Calu3 (cell line): ENCODE measurements at regions not wholly inside any gene's neighbourhood (a gene's known extent, or its start where the extent isn't known, plus 50 kb on each side); places are given as distances from the start of the nearest gene placed in this dataset.

Experiments used
- BruUV-seq: library from RNA; stranded (reverse); fragments of 400-500 nt; replicated peaks from 2 replicates; lab custom pipeline; 2021; lab: Mats Ljungman, UMichigan
- CTCF ChIA-PET: fragments of 300-600 bp; sonication (Branson Sonifier 250); formaldehyde crosslinking; loops from one replicate; lab custom pipeline; 2022; ENCODE audit warnings: antibody characterized with exemption; lab: Charles Lee
- DNase-seq: peaks from one replicate; pipeline ENCODE4 v3.0.0; 2022
- H3K27ac Mint-ChIP-seq: one replicate; pipeline ENCODE4 v1.8.0; 2022; ENCODE audit warnings: mixed read lengths; ENCODE audit not compliant: unreplicated experiment
- H3K27me3 Mint-ChIP-seq: one replicate; pipeline ENCODE4 v1.8.0; 2022; ENCODE audit warnings: mixed read lengths; ENCODE audit not compliant: unreplicated experiment
- H3K36me3 Mint-ChIP-seq: one replicate; pipeline ENCODE4 v1.8.0; 2022; ENCODE audit warnings: mild to moderate bottlenecking, moderate library complexity, mixed read lengths; ENCODE audit not compliant: insufficient read depth, unreplicated experiment
- H3K4me1 Mint-ChIP-seq: one replicate; pipeline ENCODE4 v1.8.0; 2022; ENCODE audit warnings: mild to moderate bottlenecking, low read depth, mixed read lengths; ENCODE audit not compliant: unreplicated experiment
- H3K4me3 Mint-ChIP-seq: one replicate; pipeline ENCODE4 v1.8.0; 2022; ENCODE audit warnings: mild to moderate bottlenecking, low read depth, moderate library complexity, mixed read lengths; ENCODE audit not compliant: unreplicated experiment
- H3K9me3 Mint-ChIP-seq: one replicate; pipeline ENCODE4 v1.8.0; 2022; ENCODE audit warnings: low read depth, mixed read lengths; ENCODE audit not compliant: unreplicated experiment
- CTCF ChIP-seq: fragments of 200-600 bp; IDR thresholded peaks from one replicate; pipeline ENCODE4 v1.8.0; 2022; ENCODE audit warnings: antibody characterized with exemption; ENCODE audit not compliant: unreplicated experiment
- intact Hi-C: fragments of 100-400 bp; cut with micrococcal nuclease; formaldehyde crosslinking; loops from one replicate; pipeline ENCODE4 v1.10.0; 2022; ENCODE audit not compliant: unreplicated experiment

DNA sequence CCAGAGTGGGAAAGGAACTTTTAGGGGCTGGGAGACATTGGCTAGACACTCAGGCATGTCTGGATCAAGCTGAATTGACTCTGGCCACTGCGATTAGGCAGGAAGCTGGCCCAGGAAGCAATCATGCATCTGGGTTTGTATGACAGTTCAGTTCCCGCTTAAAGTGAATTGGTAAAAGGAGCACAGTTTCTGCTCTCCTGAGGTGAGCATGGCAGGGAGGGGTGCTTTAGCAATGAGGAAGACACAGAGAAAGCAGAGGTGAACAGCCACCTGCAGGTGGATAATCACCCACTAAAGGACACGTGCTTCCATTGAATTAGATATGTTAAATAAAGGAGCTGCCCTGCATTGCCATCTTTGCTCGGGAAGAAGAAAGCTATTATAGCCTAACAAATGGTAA, 248.1 kb upstream of the MAP3K1 start:
- no TSS peak for BruUV-seq
- no peak for DNase-seq
- Mint-ChIP-seq H3K4me1 (no peaks in the 10 kb centered on the region), H3K36me3 (no peaks in the 10 kb centered on the region), H3K27ac (no peak overlapping the region), H3K9me3 (no peaks in the 10 kb centered on the region), H3K27me3 (no peaks in the 10 kb centered on the region), H3K4me3 (no peak overlapping the region)
- TF ChIP-seq CTCF, result no peak
- CTCF ChIA-PET, result no interaction called here
- intact Hi-C loops, result no loop called here

DNA sequence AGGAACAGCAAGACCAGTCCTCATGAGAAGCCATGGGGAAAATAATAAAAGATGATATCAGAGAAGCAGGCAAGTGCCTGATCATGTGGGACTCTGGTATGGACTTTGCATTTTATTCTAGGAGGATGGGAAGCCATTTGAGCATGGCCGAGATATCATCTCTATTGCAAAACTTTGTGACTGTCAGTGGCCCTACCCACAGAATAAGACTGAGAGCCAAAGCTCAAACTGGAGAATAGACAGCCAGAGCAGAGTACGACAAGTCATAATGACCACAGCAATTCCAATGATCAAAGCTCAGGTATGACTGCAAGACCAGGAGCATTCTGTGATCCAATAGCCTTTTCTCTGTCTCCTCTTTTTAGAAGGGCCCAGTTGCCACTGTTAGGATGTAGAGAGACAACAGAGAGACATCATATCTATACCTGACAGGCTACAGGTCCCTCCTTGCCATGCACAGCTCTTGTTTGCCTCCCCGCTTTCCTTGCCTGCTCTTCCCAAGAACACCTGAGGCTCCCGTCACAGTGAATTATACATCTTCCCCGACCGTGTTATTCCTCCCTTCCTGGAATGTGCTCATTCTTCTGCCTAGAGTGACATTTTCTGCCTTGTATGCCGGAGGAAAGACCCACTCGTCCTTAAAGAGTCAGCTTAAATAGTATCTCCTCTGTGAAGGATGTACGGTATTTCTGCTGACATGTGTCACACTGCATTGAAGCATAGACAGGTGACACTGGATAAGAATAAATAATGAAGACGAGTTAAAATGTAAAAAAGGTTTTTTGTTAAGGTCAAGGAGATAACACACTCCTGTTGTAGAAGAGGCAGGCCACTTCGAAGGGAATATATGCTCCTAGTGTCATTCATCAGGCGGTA, 248.7 kb upstream of the MAP3K1 start:
- no peaks in the 10 kb centered on the region for H3K36me3 Mint-ChIP-seq
- intact Hi-C loops, result no loop called here
- BruUV-seq, result no TSS peak
- DNase-seq, result no peak
- no peak overlapping the region for H3K27ac Mint-ChIP-seq
- TF ChIP-seq CTCF, result no peak
- no peak overlapping the region for H3K4me3 Mint-ChIP-seq
- H3K9me3 Mint-ChIP-seq, result no peaks in the 10 kb centered on the region
- no peaks in the 10 kb centered on the region for H3K4me1 Mint-ChIP-seq
- CTCF ChIA-PET, result no interaction called here
- no peaks in the 10 kb centered on the region for H3K27me3 Mint-ChIP-seq

GRCh38 chr5:56565644-56566043, 249.7 kb upstream of the MAP3K1 start:
- H3K9me3 Mint-ChIP-seq, result peaks cover under 1% of the 10 kb centered on the region
- TF ChIP-seq CTCF, result no peak
- intact Hi-C loops, result no loop called here
- CTCF ChIA-PET, result interaction anchor here (0.5 kb wide), 1 partner anchor 143 kb away, joined by 5 read pairs; no protein-coding TSS in a partner anchor
- H3K4me3 Mint-ChIP-seq, result no peak overlapping the region
- DNase-seq, result no peak
- H3K27me3 Mint-ChIP-seq, result no peaks in the 10 kb centered on the region
- H3K36me3 Mint-ChIP-seq, result no peaks in the 10 kb centered on the region
- BruUV-seq, result no TSS peak
- H3K4me1 Mint-ChIP-seq, result no peaks in the 10 kb centered on the region
- no peak overlapping the region for H3K27ac Mint-ChIP-seq

DNA sequence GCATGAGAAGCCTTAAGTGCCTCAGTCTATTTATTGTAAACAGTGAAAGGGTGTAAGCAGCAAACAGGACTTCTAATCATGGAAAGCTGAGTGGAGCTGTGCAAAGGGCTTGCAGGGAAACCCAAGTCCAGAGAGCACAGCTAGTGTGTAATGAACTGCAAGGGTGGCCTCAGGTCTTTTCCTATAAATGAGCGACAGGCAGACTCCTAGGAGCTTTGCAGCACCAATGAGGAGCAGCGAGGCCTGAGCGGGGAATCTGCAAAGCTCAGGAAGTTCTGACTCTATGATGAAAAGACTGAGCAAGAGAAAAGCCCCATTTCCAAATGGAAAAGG, 250.1 kb upstream of the MAP3K1 start:
- Mint-ChIP-seq H3K27me3 (no peaks in the 10 kb centered on the region), H3K36me3 (no peaks in the 10 kb centered on the region), H3K27ac (no peak overlapping the region), H3K9me3 (peaks cover 3% of the 10 kb centered on the region), H3K4me1 (no peaks in the 10 kb centered on the region), H3K4me3 (no peak overlapping the region)
- no peak for DNase-seq
- BruUV-seq, result no TSS peak
- no peak for TF ChIP-seq CTCF
- intact Hi-C loops, result no loop called here
- CTCF ChIA-PET, result interaction anchor here (0.5 kb wide), 1 partner anchor 143 kb away, joined by 5 read pairs; no protein-coding TSS in a partner anchor
